ENCODE measurements at regions not wholly inside any gene's neighbourhood (a gene's known extent, or its start where the extent isn't known, plus 50 kb on each side); places are given as distances from the start of the nearest gene placed in this dataset.
A peak's percentile ranks its signal among the peaks of the same experiment; 100 is the strongest.

DNA sequence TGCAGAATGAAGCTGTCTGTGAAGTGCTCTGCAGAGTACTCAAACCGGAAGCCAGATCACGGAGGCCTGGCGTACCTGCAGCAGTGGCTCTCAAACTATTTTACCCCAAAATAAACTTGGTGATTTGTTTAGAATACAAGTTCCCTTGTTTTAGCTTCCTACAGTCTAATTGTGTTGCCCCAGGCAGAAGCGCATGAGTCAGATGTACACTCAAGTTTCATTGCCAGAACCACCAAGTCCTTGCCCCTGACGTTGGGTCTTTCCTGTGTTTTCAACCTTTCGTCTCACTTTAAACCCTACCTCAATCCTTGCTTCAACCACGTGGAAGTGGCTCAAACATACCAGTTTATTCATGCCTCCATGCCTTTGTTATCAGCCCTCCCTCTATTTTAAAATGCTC is 66.2 kb upstream of the SLC7A11 start:
- Histone ChIP-seq H3K27me3 (ENCODE audit: control insufficient read depth in 2 of 2, insufficient read depth in 2 of 2, low read length in 2 of 2) (peaks cover 0 to 2% of the 10 kb centered on the region in 2 experiments), H3K27ac (ENCODE audit: insufficient read depth, low read depth, low read length) (no peak overlapping the region), H3K79me2 (ENCODE audit: control insufficient read depth, insufficient read depth, low read length) (no peaks in the 10 kb centered on the region), H3K9me1 (replicated peaks; ENCODE audit: control insufficient read depth, extremely low read depth, insufficient read depth, low read length) (no peaks in the 10 kb centered on the region), H3K9ac (replicated peaks; ENCODE audit: extremely low read depth, insufficient read depth, low read length) (no peak overlapping the region), H4K20me1 (replicated peaks; ENCODE audit: control insufficient read depth, extremely low read depth, insufficient read depth, low read length) (no peaks in the 10 kb centered on the region), H3K4me1 (ENCODE audit: control insufficient read depth, extremely low read depth, insufficient read depth, low read length) (no peaks in the 10 kb centered on the region), H2AFZ (ENCODE audit: low read depth, low read length) (no peak overlapping the region), H3K4me2 (ENCODE audit: insufficient read depth, low read length) (no peak overlapping the region), H3K4me3 (replicated peaks in 1 of 3; ENCODE audit: insufficient read depth in 1 of 3, low read depth in 1 of 3, low read length in 3 of 3) (no peak overlapping the region), H3K36me3 (ENCODE audit: control insufficient read depth in 2 of 2, extremely low read depth in 1 of 2, insufficient read depth in 2 of 2, low read length in 2 of 2) (no peaks in the 10 kb centered on the region), H3K9me3 (replicated peaks; ENCODE audit: control insufficient read depth, insufficient read depth, low read length) (no peaks in the 10 kb centered on the region)
- DNase-seq (ENCODE audit: low read depth, low spot score), result peak; percentile 3
- ChIA-PET CTCF (interaction anchor here (0.8 kb wide), 1 partner anchor 102 kb away, joined by 3 read pairs; no protein-coding TSS in a partner anchor), POLR2A (no interaction called here)
- no peak for FAIRE-seq
- no TSS peak for BruUV-seq (replicated peaks)
- dilution Hi-C loops (cut with MboI; ENCODE audit: extremely low pct_ligation_motif_present, low sequenced_read_pairs), result no loop called here
- no peak for TF ChIP-seq MYC (IDR thresholded peaks at IDR 0.05; ENCODE audit: low read depth, low read length)
- intact Hi-C loops (cut with micrococcal nuclease), result no loop called here

DNA sequence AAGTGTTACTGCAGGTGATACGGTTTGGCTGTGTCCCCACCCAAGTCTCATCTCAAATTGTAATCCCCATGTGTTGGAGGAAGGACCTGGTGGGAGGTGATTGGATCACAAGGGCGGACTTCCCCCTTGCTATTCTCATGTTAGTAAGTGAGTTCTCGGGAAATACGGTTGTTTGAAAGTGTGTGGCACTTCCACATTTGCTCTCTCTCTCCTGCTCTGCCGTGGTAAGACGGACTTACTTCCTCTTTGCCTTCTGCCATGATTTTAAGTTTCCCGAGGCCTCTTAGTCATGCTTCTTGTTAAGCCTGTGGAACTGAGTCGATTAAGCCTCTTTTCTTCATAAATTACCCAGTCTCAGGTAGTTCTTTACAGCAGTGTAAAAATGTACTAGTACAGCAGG is 65.2 kb upstream of the SLC7A11 start:
- FAIRE-seq (no peak), DNase-seq (ENCODE audit: low read depth, low spot score) (no peak)
- CTCF ChIA-PET, result no interaction called here
- Histone ChIP-seq H3K36me3 (ENCODE audit: control insufficient read depth in 2 of 2, extremely low read depth in 1 of 2, insufficient read depth in 2 of 2, low read length in 2 of 2) (no peaks in the 10 kb centered on the region), H3K4me2 (ENCODE audit: insufficient read depth, low read length) (no peak overlapping the region), H2AFZ (ENCODE audit: low read depth, low read length) (no peak overlapping the region), H3K4me3 (replicated peaks in 1 of 3; ENCODE audit: insufficient read depth in 1 of 3, low read depth in 1 of 3, low read length in 3 of 3) (no peak overlapping the region), H3K79me2 (ENCODE audit: control insufficient read depth, insufficient read depth, low read length) (no peaks in the 10 kb centered on the region), H3K9me3 (replicated peaks; ENCODE audit: control insufficient read depth, insufficient read depth, low read length) (no peaks in the 10 kb centered on the region), H3K9ac (replicated peaks; ENCODE audit: extremely low read depth, insufficient read depth, low read length) (no peak overlapping the region), H3K27ac (ENCODE audit: insufficient read depth, low read depth, low read length) (no peak overlapping the region), H3K27me3 (ENCODE audit: control insufficient read depth in 2 of 2, insufficient read depth in 2 of 2, low read length in 2 of 2) (peaks cover 0 to 1% of the 10 kb centered on the region in 2 experiments), H3K9me1 (replicated peaks; ENCODE audit: control insufficient read depth, extremely low read depth, insufficient read depth, low read length) (no peaks in the 10 kb centered on the region), H4K20me1 (replicated peaks; ENCODE audit: control insufficient read depth, extremely low read depth, insufficient read depth, low read length) (no peaks in the 10 kb centered on the region), H3K4me1 (ENCODE audit: control insufficient read depth, extremely low read depth, insufficient read depth, low read length) (no peaks in the 10 kb centered on the region)
- dilution Hi-C loops (cut with MboI; ENCODE audit: extremely low pct_ligation_motif_present, low sequenced_read_pairs), result no loop called here
- BruUV-seq (replicated peaks), result no TSS peak
- TF ChIP-seq GATA2 (IDR thresholded peaks at IDR 0.05; ENCODE audit: insufficient read depth, insufficient read length, low read depth, low read length), result no peak
- TF ChIP-seq MYC (IDR thresholded peaks at IDR 0.05; ENCODE audit: low read depth, low read length), result no peak
- TF ChIP-seq EZH2 (IDR thresholded peaks at IDR 0.05; ENCODE audit: borderline replicate concordance, low read depth, low read length, severe bottlenecking), result no peak
- no peak for TF ChIP-seq FOS (IDR thresholded peaks at IDR 0.05; ENCODE audit: borderline replicate concordance, insufficient read depth, low read length)
- no peak for TF ChIP-seq JUN (IDR thresholded peaks at IDR 0.05; ENCODE audit: borderline replicate concordance, insufficient read depth, insufficient read length, low read depth)
- TF ChIP-seq, protein P1, sequence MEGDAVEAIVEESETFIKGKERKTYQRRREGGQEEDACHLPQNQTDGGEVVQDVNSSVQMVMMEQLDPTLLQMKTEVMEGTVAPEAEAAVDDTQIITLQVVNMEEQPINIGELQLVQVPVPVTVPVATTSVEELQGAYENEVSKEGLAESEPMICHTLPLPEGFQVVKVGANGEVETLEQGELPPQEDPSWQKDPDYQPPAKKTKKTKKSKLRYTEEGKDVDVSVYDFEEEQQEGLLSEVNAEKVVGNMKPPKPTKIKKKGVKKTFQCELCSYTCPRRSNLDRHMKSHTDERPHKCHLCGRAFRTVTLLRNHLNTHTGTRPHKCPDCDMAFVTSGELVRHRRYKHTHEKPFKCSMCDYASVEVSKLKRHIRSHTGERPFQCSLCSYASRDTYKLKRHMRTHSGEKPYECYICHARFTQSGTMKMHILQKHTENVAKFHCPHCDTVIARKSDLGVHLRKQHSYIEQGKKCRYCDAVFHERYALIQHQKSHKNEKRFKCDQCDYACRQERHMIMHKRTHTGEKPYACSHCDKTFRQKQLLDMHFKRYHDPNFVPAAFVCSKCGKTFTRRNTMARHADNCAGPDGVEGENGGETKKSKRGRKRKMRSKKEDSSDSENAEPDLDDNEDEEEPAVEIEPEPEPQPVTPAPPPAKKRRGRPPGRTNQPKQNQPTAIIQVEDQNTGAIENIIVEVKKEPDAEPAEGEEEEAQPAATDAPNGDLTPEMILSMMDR (IDR thresholded peaks at IDR 0.05; ENCODE audit: extremely low read depth in 1 of 2, insufficient read depth in 1 of 2, low read depth in 1 of 2, low read length in 2 of 2), result no peak
- TF ChIP-seq POLR2AphosphoS5 (IDR thresholded peaks at IDR 0.05; ENCODE audit: insufficient read depth, low read depth, low read length), result no peak
- no peak for TF ChIP-seq POLR2A (IDR thresholded peaks at IDR 0.05; ENCODE audit: low read depth, low read length)
- TF ChIP-seq, protein P2, sequence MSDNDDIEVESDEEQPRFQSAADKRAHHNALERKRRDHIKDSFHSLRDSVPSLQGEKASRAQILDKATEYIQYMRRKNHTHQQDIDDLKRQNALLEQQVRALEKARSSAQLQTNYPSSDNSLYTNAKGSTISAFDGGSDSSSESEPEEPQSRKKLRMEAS (IDR thresholded peaks at IDR 0.05; ENCODE audit: insufficient read depth, insufficient read length), result no peak
- intact Hi-C loops (cut with micrococcal nuclease), result no loop called here
- POLR2A ChIA-PET, result no interaction called here
